HEK293 (cell line): ENCODE measurements at regions not wholly inside any gene's neighbourhood (a gene's known extent, or its start where the extent isn't known, plus 50 kb on each side); places are given as distances from the start of the nearest gene placed in this dataset.

Experiments
- CTCF ChIA-PET: fragments of 350-600 bp; formaldehyde crosslinking; extraction: SDS; loops from one replicate; lab custom pipeline; 2021; ENCODE audit warnings: antibody characterized with exemption; lab: Yijun Ruan, JAX
- POLR2A ChIA-PET: fragments of 300-600 bp; formaldehyde crosslinking; extraction: SDS; loops from one replicate; lab custom pipeline; 2020; ENCODE audit warnings: antibody characterized with exemption, inconsistent platforms; lab: Yijun Ruan, JAX
- H3K27ac ChIP-seq: fragments of 200-500 bp; sonication (Bioruptor generic); 2 replicates; pipeline ENCODE4 v1.5.1; 2014; ENCODE audit warnings: low read depth, low read length, control low read depth, inconsistent platforms; ENCODE audit errors: extremely low read depth
- H3K36me3 ChIP-seq, 2 experiments: fragments of 200-500 bp in 1 of 2; sonication (Bioruptor generic) in 1 of 2; 1 replicate in 1 of 2; 2 replicates in 1 of 2; pipeline ENCODE4 v1.5.1; 2014 to 2017; ENCODE audit warnings: inconsistent platforms in 2 of 2, low read length in 2 of 2; ENCODE audit not compliant: control insufficient read depth in 2 of 2, insufficient read depth in 1 of 2
- H3K4me1 ChIP-seq: fragments of 200-500 bp; sonication (Bioruptor generic); 2 replicates; pipeline ENCODE4 v1.5.1; 2014; ENCODE audit warnings: mild to moderate bottlenecking, low read length, inconsistent platforms; ENCODE audit not compliant: control insufficient read depth, insufficient read depth
- H3K4me3 ChIP-seq: 2 replicates; pipeline ENCODE4 v1.5.1; 2011; ENCODE audit warnings: low read depth, mild to moderate bottlenecking, control low read depth, low read length, moderate library complexity
- H3K9me3 ChIP-seq: fragments of 200-500 bp; sonication (Bioruptor generic); 2 replicates; pipeline ENCODE4 v1.5.1; 2014; ENCODE audit warnings: low read depth, low read length, inconsistent platforms; ENCODE audit not compliant: control insufficient read depth, insufficient read depth
- GLIS2 ChIP-seq: fragments of 450-650 bp; formaldehyde crosslinking; IDR thresholded peaks from 2 replicates; pipeline ENCODE4 v1.5.1; 2016; ENCODE audit warnings: missing biosample characterization, missing genetic modification characterization
- HOXD13 ChIP-seq: sonication (generic); formaldehyde crosslinking; IDR thresholded peaks from 2 replicates; pipeline ENCODE4 v1.8.0; 2022; ENCODE audit warnings: missing genetic modification reagents, borderline replicate concordance
- PBX3 ChIP-seq: sonication (generic); formaldehyde crosslinking; IDR thresholded peaks from 2 replicates; pipeline ENCODE4 v1.8.1; 2022; ENCODE audit warnings: mild to moderate bottlenecking, moderate library complexity, missing genetic modification reagents
- TCF7L2 ChIP-seq: IDR thresholded peaks from 2 replicates; pipeline ENCODE4 v1.6.1; 2011; ENCODE audit warnings: low read depth, mild to moderate bottlenecking, inconsistent platforms, low read length, moderate library complexity, borderline replicate concordance
- ZNF112 ChIP-seq: fragments of 450-650 bp; formaldehyde crosslinking; IDR thresholded peaks from 2 replicates; pipeline ENCODE4 v1.5.0; 2017; ENCODE audit warnings: missing biosample characterization, missing genetic modification characterization
- ZNF16 ChIP-seq: fragments of 450-650 bp; formaldehyde crosslinking; IDR thresholded peaks from 2 replicates; pipeline ENCODE4 v1.5.1; 2016; ENCODE audit warnings: low read depth, missing biosample characterization, missing genetic modification characterization
- ZNF169 ChIP-seq: fragments of 450-650 bp; formaldehyde crosslinking; IDR thresholded peaks from 2 replicates; pipeline ENCODE4 v1.5.1; 2016; ENCODE audit warnings: missing biosample characterization, missing genetic modification characterization
- ZNF175 ChIP-seq: fragments of 450-650 bp; formaldehyde crosslinking; IDR thresholded peaks from 2 replicates; pipeline ENCODE4 v1.5.1; 2016; ENCODE audit warnings: missing biosample characterization, missing genetic modification characterization
- ZNF473 ChIP-seq: fragments of 450-650 bp; formaldehyde crosslinking; IDR thresholded peaks from 2 replicates; pipeline ENCODE4 v1.5.1; 2017; ENCODE audit warnings: missing biosample characterization, missing genetic modification characterization
- ZNF513 ChIP-seq: fragments of 450-650 bp; IDR thresholded peaks from 2 replicates; pipeline ENCODE4 v1.5.1; 2018; ENCODE audit warnings: missing biosample characterization, missing genetic modification characterization
- ZNF544 ChIP-seq: fragments of 450-650 bp; formaldehyde crosslinking; IDR thresholded peaks from 2 replicates; pipeline ENCODE4 v1.5.0; 2017; ENCODE audit warnings: missing biosample characterization, missing genetic modification characterization
- ZNF571 ChIP-seq: fragments of 450-650 bp; formaldehyde crosslinking; IDR thresholded peaks from 2 replicates; pipeline ENCODE4 v1.5.0; 2017; ENCODE audit warnings: missing biosample characterization, missing genetic modification characterization
- ZNF621 ChIP-seq: fragments of 450-650 bp; formaldehyde crosslinking; IDR thresholded peaks from 2 replicates; pipeline ENCODE4 v1.5.1; 2017; ENCODE audit warnings: missing biosample characterization, missing genetic modification characterization
- ZNF624 ChIP-seq: fragments of 450-650 bp; formaldehyde crosslinking; IDR thresholded peaks from 2 replicates; pipeline ENCODE4 v1.5.1; 2017; ENCODE audit warnings: missing biosample characterization, missing genetic modification characterization
- ZNF645 ChIP-seq: fragments of 450-650 bp; formaldehyde crosslinking; IDR thresholded peaks from 2 replicates; pipeline ENCODE4; 2016; ENCODE audit warnings: missing biosample characterization, missing genetic modification characterization
- ZNF677 ChIP-seq: fragments of 450-650 bp; IDR thresholded peaks from 2 replicates; pipeline ENCODE4 v1.5.0; 2018; ENCODE audit warnings: missing biosample characterization, mild to moderate bottlenecking, missing genetic modification characterization, moderate library complexity
- ZNF785 ChIP-seq: fragments of 450-650 bp; formaldehyde crosslinking; IDR thresholded peaks from 2 replicates; pipeline ENCODE4 v1.5.1; 2016; ENCODE audit warnings: missing biosample characterization, missing genetic modification characterization
- ZNF837 ChIP-seq: fragments of 450-650 bp; formaldehyde crosslinking; IDR thresholded peaks from 2 replicates; pipeline ENCODE4 v1.5.1; 2016; ENCODE audit warnings: missing biosample characterization, missing genetic modification characterization
- TF ChIP-seq, protein P1 (sequence below): fragments of 450-650 bp; formaldehyde crosslinking; IDR thresholded peaks from 2 replicates; pipeline ENCODE4 v1.5.1; 2016; ENCODE audit warnings: missing biosample characterization, missing genetic modification characterization, low read depth

DNA sequence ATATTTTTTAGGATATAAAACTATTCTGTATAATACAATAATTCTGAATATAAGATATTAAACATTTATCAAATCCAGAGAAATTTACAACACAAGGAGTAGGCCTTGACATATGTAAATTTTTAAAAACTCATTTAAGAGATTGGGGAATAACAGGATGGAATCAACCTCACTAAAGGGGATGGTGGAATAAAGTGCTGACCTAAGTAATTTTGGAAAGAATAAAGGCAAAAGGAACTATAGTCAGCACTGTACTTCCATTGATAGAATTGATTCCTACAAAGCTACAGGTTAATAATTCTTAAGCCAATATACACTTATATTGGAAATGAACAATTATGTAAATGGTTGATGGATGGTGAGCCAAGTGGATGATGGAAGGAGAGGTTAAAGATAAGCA is 549.3 kb downstream of the TBL1XR1 start:
- Histone ChIP-seq H3K4me1 (no peaks in the 10 kb centered on the region), H3K36me3 (no peaks in the 10 kb centered on the region), H3K9me3 (no peaks in the 10 kb centered on the region), H3K4me3 (no peak overlapping the region), H3K27ac (no peak overlapping the region)
- ChIA-PET POLR2A (no interaction called here), CTCF (no interaction called here)
- TF ChIP-seq ZNF624 (tag by site-specific recombination) (no peak), ZNF473 (tag by site-specific recombination) (no peak), TCF7L2 (no peak), ZNF677 (no peak), ZNF785 (tag by site-specific recombination) (no peak), ZNF513 (tag by site-specific recombination) (no peak)

GRCh38 chr3:176633511-176633910 is 563.8 kb downstream of the TBL1XR1 start:
- H3K4me1 ChIP-seq = no peaks in the 10 kb centered on the region
- H3K4me3 ChIP-seq = no peak overlapping the region
- CTCF ChIA-PET = interaction anchor here (0.7 kb wide), 1 partner anchor 30 kb away, joined by 3 read pairs; no protein-coding TSS in a partner anchor
- H3K36me3 ChIP-seq = no peaks in the 10 kb centered on the region
- TF ChIP-seq PBX3 (CRISPR knock-in tag) (no peak), HOXD13 (no peak), ZNF571 (tag by site-specific recombination) (no peak), ZNF621 (tag by site-specific recombination) (no peak)
- POLR2A ChIA-PET = no interaction called here
- H3K27ac ChIP-seq = no peak overlapping the region
- H3K9me3 ChIP-seq = no peaks in the 10 kb centered on the region

- Histone ChIP-seq H3K27ac (no peak overlapping the region), H3K9me3 (no peaks in the 10 kb centered on the region), H3K36me3 (no peaks in the 10 kb centered on the region), H3K4me3 (no peak overlapping the region)
- no peak for TF ChIP-seq GLIS2 (tag by site-specific recombination)
- TF ChIP-seq ZNF112 (tag by site-specific recombination) = no peak
- TF ChIP-seq ZNF645 = no peak
- TF ChIP-seq ZNF169 (tag by site-specific recombination) = no peak
- TF ChIP-seq ZNF16 = no peak
- no peak for TF ChIP-seq ZNF837 (tag by site-specific recombination)
- TF ChIP-seq, protein P1, sequence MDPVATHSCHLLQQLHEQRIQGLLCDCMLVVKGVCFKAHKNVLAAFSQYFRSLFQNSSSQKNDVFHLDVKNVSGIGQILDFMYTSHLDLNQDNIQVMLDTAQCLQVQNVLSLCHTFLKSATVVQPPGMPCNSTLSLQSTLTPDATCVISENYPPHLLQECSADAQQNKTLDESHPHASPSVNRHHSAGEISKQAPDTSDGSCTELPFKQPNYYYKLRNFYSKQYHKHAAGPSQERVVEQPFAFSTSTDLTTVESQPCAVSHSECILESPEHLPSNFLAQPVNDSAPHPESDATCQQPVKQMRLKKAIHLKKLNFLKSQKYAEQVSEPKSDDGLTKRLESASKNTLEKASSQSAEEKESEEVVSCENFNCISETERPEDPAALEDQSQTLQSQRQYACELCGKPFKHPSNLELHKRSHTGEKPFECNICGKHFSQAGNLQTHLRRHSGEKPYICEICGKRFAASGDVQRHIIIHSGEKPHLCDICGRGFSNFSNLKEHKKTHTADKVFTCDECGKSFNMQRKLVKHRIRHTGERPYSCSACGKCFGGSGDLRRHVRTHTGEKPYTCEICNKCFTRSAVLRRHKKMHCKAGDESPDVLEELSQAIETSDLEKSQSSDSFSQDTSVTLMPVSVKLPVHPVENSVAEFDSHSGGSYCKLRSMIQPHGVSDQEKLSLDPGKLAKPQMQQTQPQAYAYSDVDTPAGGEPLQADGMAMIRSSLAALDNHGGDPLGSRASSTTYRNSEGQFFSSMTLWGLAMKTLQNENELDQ (tag by site-specific recombination) = no peak
- TF ChIP-seq ZNF544 = no peak
- no peak for TF ChIP-seq ZNF175 (tag by site-specific recombination)
- TF ChIP-seq, all 188 proteins: peak for 0
- CTCF ChIA-PET = interaction anchor here (0.7 kb wide), 1 partner anchor 29 kb away, joined by 3 read pairs; no protein-coding TSS in a partner anchor
- no peaks in the 10 kb centered on the region for H3K4me1 ChIP-seq
- POLR2A ChIA-PET = no interaction called here
Measured at GRCh38 chr3:176632925-176633324, 564.4 kb downstream of the TBL1XR1 start.
